Dedifferentiated amniotic fluid mesenchymal stem cell (primary cell): ENCODE measurements at regions not wholly inside any gene's neighbourhood (a gene's known extent, or its start where the extent isn't known, plus 50 kb on each side); places are given as distances from the start of the nearest gene placed in this dataset.
"Not testable (repeated sequence)": the region's sequence is repeated elsewhere in the genome, so short reads cannot be mapped to it uniquely, and the experiment has no call there.

Experiments
- DNase-seq: peaks from one replicate; pipeline ENCODE4 v3.0.0-alpha.2; 2016; ENCODE audit errors: extremely low spot score

GRCh38 chr7:25069900-25070443 lies 55.1 kb downstream of the CYCS start:
- peak; percentile 92 for DNase-seq

GRCh38 chr7:25068502-25069213 lies 56.4 kb downstream of the CYCS start:
- no peak for DNase-seq

- DNase-seq, result no peak
Measured at GRCh38 chr7:25067726-25068501, 57.1 kb downstream of the CYCS start.

GRCh38 chr7:25066253-25066652 lies 58.8 kb downstream of the CYCS start:
- no peak for DNase-seq

GRCh38 chr7:25062380-25062779 lies 62.7 kb downstream of the CYCS start:
- DNase-seq, result no peak

GRCh38 chr7:25060487-25061055 lies 64.5 kb downstream of the CYCS start:
- DNase-seq, result no peak

GRCh38 chr7:25059576-25059975 lies 65.5 kb downstream of the CYCS start:
- DNase-seq, result no peak

- no peak for DNase-seq
Measured at GRCh38 chr7:25056368-25056767, 68.7 kb downstream of the CYCS start.

GRCh38 chr7:25055520-25056220 lies 69.4 kb downstream of the CYCS start:
- DNase-seq, result no peak

- no peak for DNase-seq
Measured at GRCh38 chr7:25054819-25055519, 70.1 kb downstream of the CYCS start.

GRCh38 chr7:25050223-25050622 lies 70.2 kb upstream of the OSBPL3 start:
- no peak for DNase-seq

GRCh38 chr7:25048444-25048834 lies 68.5 kb upstream of the OSBPL3 start:
- no peak for DNase-seq

- not testable (repeated sequence) for DNase-seq
Measured at GRCh38 chr7:25047571-25048443, 67.8 kb upstream of the OSBPL3 start.

- DNase-seq, result no peak
Measured at GRCh38 chr7:25037325-25037724, 57.3 kb upstream of the OSBPL3 start.

GRCh38 chr7:25035274-25035673 lies 55.3 kb upstream of the OSBPL3 start:
- no peak for DNase-seq

GRCh38 chr7:25034136-25034535 lies 54.2 kb upstream of the OSBPL3 start:
- DNase-seq, result no peak

GRCh38 chr7:25032774-25033743 lies 53.1 kb upstream of the OSBPL3 start:
- DNase-seq, result no peak

- DNase-seq, result no peak
Measured at GRCh38 chr7:25031432-25031831, 51.5 kb upstream of the OSBPL3 start.

- DNase-seq, result no peak
Measured at GRCh38 chr7:25031007-25031406, 51.0 kb upstream of the OSBPL3 start.
